GM12892 (cell line): ENCODE measurements at regions not wholly inside any gene's neighbourhood (a gene's known extent, or its start where the extent isn't known, plus 50 kb on each side); places are given as distances from the start of the nearest gene placed in this dataset.

Experiments used
- POLR2A ChIP-seq: IDR thresholded peaks from 2 replicates; pipeline ENCODE4 v1.6.1; 2011; ENCODE audit warnings: low read depth, low read length, control low read depth
- POLR2AphosphoS5 ChIP-seq: IDR thresholded peaks from 2 replicates; pipeline ENCODE4 v1.6.1; 2011; ENCODE audit warnings: low read depth, low read length, control low read depth

- TF ChIP-seq POLR2A (no peak), POLR2AphosphoS5 (no peak)
Observed at GRCh38 chr12:73076760-73077159, 804.6 kb downstream of the TRHDE start.
